ENCODE measurements at regions not wholly inside any gene's neighbourhood (a gene's known extent, or its start where the extent isn't known, plus 50 kb on each side); places are given as distances from the start of the nearest gene placed in this dataset.

GRCh38 chr4:77493829-77494551 is 111.6 kb upstream of the CXCL13 start (continued):
- TF ChIP-seq ZBTB1 (tag by site-specific recombination; IDR thresholded peaks at IDR 0.05) = no peak

GRCh38 chr4:77496457-77496856 is 109.2 kb upstream of the CXCL13 start:
- CTCF ChIA-PET = interaction anchor here (0.6 kb wide), 1 partner anchor 366 kb away, joined by 3 read pairs; no protein-coding TSS in a partner anchor
- no peaks in the 10 kb centered on the region for H3K4me1 ChIP-seq (ENCODE audit: control insufficient read depth, insufficient read depth, low read length)
- POLR2A ChIA-PET = no interaction called here
- no peaks in the 10 kb centered on the region for H3K36me3 ChIP-seq (ENCODE audit: control insufficient read depth in 2 of 2, insufficient read depth in 1 of 2, low read length in 2 of 2)
- TF ChIP-seq SETDB1 (IDR thresholded peaks at IDR 0.05; ENCODE audit: insufficient read length, low read length) (no peak), ZNF518A (tag by site-specific recombination; conservative IDR thresholded peaks at IDR 0.05; ENCODE audit: low read depth) (no peak), ZNF639 (tag by site-specific recombination; IDR thresholded peaks at IDR 0.05) (no peak), ZSCAN30 (tag by site-specific recombination; IDR thresholded peaks at IDR 0.05) (no peak), ZBTB11 (tag by site-specific recombination; conservative IDR thresholded peaks at IDR 0.05; ENCODE audit: low read depth) (no peak), OVOL3 (tag by site-specific recombination; IDR thresholded peaks at IDR 0.05) (no peak), ZNF645 (tag by site-specific recombination; IDR thresholded peaks at IDR 0.05) (no peak), ELK4 (IDR thresholded peaks at IDR 0.05; ENCODE audit: borderline replicate concordance, low read depth, low read length) (no peak), ZNF391 (tag by site-specific recombination; IDR thresholded peaks at IDR 0.05; ENCODE audit: borderline replicate concordance, low read depth) (no peak), YY1 (tag by site-specific recombination; IDR thresholded peaks at IDR 0.05) (no peak), ZFP3 (tag by site-specific recombination; IDR thresholded peaks at IDR 0.05; ENCODE audit: low read depth) (no peak), ZNF366 (tag by site-specific recombination; conservative IDR thresholded peaks at IDR 0.05) (no peak), ZNF529 (tag by site-specific recombination; IDR thresholded peaks at IDR 0.05; ENCODE audit: insufficient replicate concordance) (no peak), ZBTB48 (tag by site-specific recombination; IDR thresholded peaks at IDR 0.05) (no peak), ZNF701 (tag by site-specific recombination; IDR thresholded peaks at IDR 0.05) (no peak), BCL11B (tag by site-specific recombination; IDR thresholded peaks at IDR 0.05; ENCODE audit: low read depth) (no peak), ZNF175 (tag by site-specific recombination; IDR thresholded peaks at IDR 0.05) (no peak), ZSCAN18 (tag by site-specific recombination; IDR thresholded peaks at IDR 0.05) (no peak), KLF16 (tag by site-specific recombination; IDR thresholded peaks at IDR 0.05) (no peak)
- H3K4me3 ChIP-seq (ENCODE audit: low read depth, low read length) = no peak overlapping the region
- no peak overlapping the region for H3K27ac ChIP-seq (ENCODE audit: extremely low read depth, low read depth, low read length)
- no peaks in the 10 kb centered on the region for H3K9me3 ChIP-seq (ENCODE audit: control insufficient read depth, insufficient read depth, low read depth, low read length)
